ENCODE measurements at regions not wholly inside any gene's neighbourhood (a gene's known extent, or its start where the extent isn't known, plus 50 kb on each side); places are given as distances from the start of the nearest gene placed in this dataset.

DNA sequence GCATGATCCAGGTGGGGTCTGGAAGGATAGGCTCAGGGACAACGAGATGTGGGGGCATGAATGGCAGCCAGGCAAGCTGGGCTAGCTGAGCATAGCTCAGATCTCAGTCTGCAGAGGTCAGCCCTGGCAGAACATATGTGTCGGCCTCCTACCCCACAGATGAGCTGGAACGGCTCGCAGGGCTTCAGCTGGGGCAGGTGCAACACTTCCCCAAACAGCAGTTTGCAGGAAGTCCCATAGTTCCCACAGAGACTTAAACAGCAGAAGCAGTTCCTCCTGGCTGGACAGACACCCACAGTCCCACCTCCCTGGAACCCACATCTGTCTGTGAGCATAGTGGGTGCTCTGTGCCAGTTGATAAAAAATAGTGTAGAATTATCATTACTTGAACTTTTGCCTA, 404.6 kb downstream of the GADD45G start:
- TF ChIP-seq TCF12 (IDR thresholded peaks at IDR 0.05; ENCODE audit: low read depth, low read length) (no peak), POLR2AphosphoS5 (IDR thresholded peaks at IDR 0.05; ENCODE audit: low read depth, low read length) (no peak), RFX5 (IDR thresholded peaks at IDR 0.05; ENCODE audit: borderline replicate concordance, low read depth, low read length) (no peak), RAD21 (IDR thresholded peaks at IDR 0.05 in 1 of 2, conservative IDR thresholded peaks at IDR 0.05 in 1 of 2; ENCODE audit: low read depth in 2 of 2, low read length in 2 of 2) (no peak), EGR1 (IDR thresholded peaks at IDR 0.05; ENCODE audit: borderline replicate concordance, low read depth, low read length) (no peak), EZH2 (IDR thresholded peaks at IDR 0.05; ENCODE audit: low read depth, low read length, severe bottlenecking) (no peak), GTF2F1 (IDR thresholded peaks at IDR 0.05; ENCODE audit: borderline replicate concordance, low read depth, low read length) (no peak), ZNF274 (IDR thresholded peaks at IDR 0.05; ENCODE audit: borderline replicate concordance, extremely low read depth, low read length) (no peak), POU5F1 (IDR thresholded peaks at IDR 0.05; ENCODE audit: low read depth, low read length) (no peak), POLR2A (IDR thresholded peaks at IDR 0.05; ENCODE audit: control extremely low read depth in 1 of 2, low read depth in 2 of 2, low read length in 2 of 2) (no peak), SIN3A (conservative IDR thresholded peaks at IDR 0.05 in 1 of 2, IDR thresholded peaks at IDR 0.05 in 1 of 2; ENCODE audit: low read depth in 1 of 2, low read length in 2 of 2) (no peak)
- TF ChIP-seq, protein P1, sequence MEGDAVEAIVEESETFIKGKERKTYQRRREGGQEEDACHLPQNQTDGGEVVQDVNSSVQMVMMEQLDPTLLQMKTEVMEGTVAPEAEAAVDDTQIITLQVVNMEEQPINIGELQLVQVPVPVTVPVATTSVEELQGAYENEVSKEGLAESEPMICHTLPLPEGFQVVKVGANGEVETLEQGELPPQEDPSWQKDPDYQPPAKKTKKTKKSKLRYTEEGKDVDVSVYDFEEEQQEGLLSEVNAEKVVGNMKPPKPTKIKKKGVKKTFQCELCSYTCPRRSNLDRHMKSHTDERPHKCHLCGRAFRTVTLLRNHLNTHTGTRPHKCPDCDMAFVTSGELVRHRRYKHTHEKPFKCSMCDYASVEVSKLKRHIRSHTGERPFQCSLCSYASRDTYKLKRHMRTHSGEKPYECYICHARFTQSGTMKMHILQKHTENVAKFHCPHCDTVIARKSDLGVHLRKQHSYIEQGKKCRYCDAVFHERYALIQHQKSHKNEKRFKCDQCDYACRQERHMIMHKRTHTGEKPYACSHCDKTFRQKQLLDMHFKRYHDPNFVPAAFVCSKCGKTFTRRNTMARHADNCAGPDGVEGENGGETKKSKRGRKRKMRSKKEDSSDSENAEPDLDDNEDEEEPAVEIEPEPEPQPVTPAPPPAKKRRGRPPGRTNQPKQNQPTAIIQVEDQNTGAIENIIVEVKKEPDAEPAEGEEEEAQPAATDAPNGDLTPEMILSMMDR (IDR thresholded peaks at IDR 0.05; ENCODE audit: control extremely low read depth in 1 of 3, insufficient read depth in 1 of 3, low read depth in 1 of 3, low read length in 3 of 3), result no peak
- TF ChIP-seq, protein P2, sequence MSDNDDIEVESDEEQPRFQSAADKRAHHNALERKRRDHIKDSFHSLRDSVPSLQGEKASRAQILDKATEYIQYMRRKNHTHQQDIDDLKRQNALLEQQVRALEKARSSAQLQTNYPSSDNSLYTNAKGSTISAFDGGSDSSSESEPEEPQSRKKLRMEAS (IDR thresholded peaks at IDR 0.05), result no peak

Measured in H1 (cell line).